ENCODE measurements at regions not wholly inside any gene's neighbourhood (a gene's known extent, or its start where the extent isn't known, plus 50 kb on each side); places are given as distances from the start of the nearest gene placed in this dataset.

GRCh38 chr12:25746131-25746530, 193.0 kb upstream of the LMNTD1 start:
- Histone ChIP-seq H3K9me2 (ENCODE audit: insufficient read depth, low read length) (no peaks in the 10 kb centered on the region), H3K9me3 (ENCODE audit: low read length) (no peaks in the 10 kb centered on the region), H3K4me2 (ENCODE audit: low read length) (no peak overlapping the region), H2AFZ (ENCODE audit: low read depth, low read length) (no peak overlapping the region), H3K36me3 (ENCODE audit: insufficient read depth, low read length) (no peaks in the 10 kb centered on the region), H3F3A (ENCODE audit: insufficient read depth, low read length, poor library complexity, severe bottlenecking) (peaks cover 3% of the 10 kb centered on the region), H3K27me3 (ENCODE audit: insufficient read depth, low read depth, low read length) (no peaks in the 10 kb centered on the region), H3K4me3 (ENCODE audit: low read length) (no peak overlapping the region), H4K20me1 (ENCODE audit: insufficient read depth) (no peaks in the 10 kb centered on the region), H3K9ac (ENCODE audit: low read length) (no peak overlapping the region), H3K79me2 (replicated peaks; ENCODE audit: insufficient read depth, low read length) (no peaks in the 10 kb centered on the region), H3K27ac (ENCODE audit: low read length) (no peak overlapping the region)
- TF ChIP-seq TAF1 (IDR thresholded peaks at IDR 0.05; ENCODE audit: low read depth), result no peak
- TF ChIP-seq POLR2AphosphoS5 (IDR thresholded peaks at IDR 0.05), result no peak
- no peak for TF ChIP-seq CTCF (IDR thresholded peaks at IDR 0.05; ENCODE audit: poor library complexity, severe bottlenecking)
- no peak for TF ChIP-seq REST (IDR thresholded peaks at IDR 0.05; ENCODE audit: borderline replicate concordance)
- no peak for TF ChIP-seq EP300 (conservative IDR thresholded peaks at IDR 0.05; ENCODE audit: poor library complexity, severe bottlenecking)
- TF ChIP-seq SMC3 (conservative IDR thresholded peaks at IDR 0.05; ENCODE audit: poor library complexity), result no peak
- TF ChIP-seq EZH2 (IDR thresholded peaks at IDR 0.05; ENCODE audit: borderline replicate concordance, insufficient read depth, low read length, poor library complexity, severe bottlenecking), result no peak
- TF ChIP-seq MXI1 (conservative IDR thresholded peaks at IDR 0.05; ENCODE audit: poor library complexity, severe bottlenecking), result no peak
- TF ChIP-seq RAD21 (conservative IDR thresholded peaks at IDR 0.05), result no peak

- Histone ChIP-seq H3K4me2 (ENCODE audit: low read length) (no peak overlapping the region), H3K36me3 (ENCODE audit: insufficient read depth, low read length) (no peaks in the 10 kb centered on the region), H3K4me3 (ENCODE audit: low read length) (no peak overlapping the region), H3K9me2 (ENCODE audit: insufficient read depth, low read length) (no peaks in the 10 kb centered on the region), H3K27ac (ENCODE audit: low read length) (no peak overlapping the region), H3K27me3 (ENCODE audit: insufficient read depth, low read depth, low read length) (no peaks in the 10 kb centered on the region), H2AFZ (ENCODE audit: low read depth, low read length) (no peak overlapping the region), H3F3A (ENCODE audit: insufficient read depth, low read length, poor library complexity, severe bottlenecking) (no peaks in the 10 kb centered on the region), H4K20me1 (ENCODE audit: insufficient read depth) (no peaks in the 10 kb centered on the region), H3K9me3 (ENCODE audit: low read length) (no peaks in the 10 kb centered on the region), H3K9ac (ENCODE audit: low read length) (no peak overlapping the region), H3K79me2 (replicated peaks; ENCODE audit: insufficient read depth, low read length) (no peaks in the 10 kb centered on the region)
- TF ChIP-seq SMC3 (conservative IDR thresholded peaks at IDR 0.05; ENCODE audit: poor library complexity) (no peak), REST (IDR thresholded peaks at IDR 0.05; ENCODE audit: borderline replicate concordance) (no peak), TAF1 (IDR thresholded peaks at IDR 0.05; ENCODE audit: low read depth) (no peak), RAD21 (conservative IDR thresholded peaks at IDR 0.05) (no peak), CTCF (IDR thresholded peaks at IDR 0.05; ENCODE audit: poor library complexity, severe bottlenecking) (no peak), EZH2 (IDR thresholded peaks at IDR 0.05; ENCODE audit: borderline replicate concordance, insufficient read depth, low read length, poor library complexity, severe bottlenecking) (no peak), EP300 (conservative IDR thresholded peaks at IDR 0.05; ENCODE audit: poor library complexity, severe bottlenecking) (no peak), POLR2AphosphoS5 (IDR thresholded peaks at IDR 0.05) (no peak), MXI1 (conservative IDR thresholded peaks at IDR 0.05; ENCODE audit: poor library complexity, severe bottlenecking) (no peak)
Measured at GRCh38 chr12:25752710-25753309, 199.7 kb upstream of the LMNTD1 start.

All from neural cell (in vitro differentiated cells).